Fibroblast of skin of right biceps (primary cell): ENCODE measurements at regions not wholly inside any gene's neighbourhood (a gene's known extent, or its start where the extent isn't known, plus 50 kb on each side); places are given as distances from the start of the nearest gene placed in this dataset.
A peak's percentile ranks its signal among the peaks of the same experiment; 100 is the strongest.
"Not testable (repeated sequence)": the region's sequence is repeated elsewhere in the genome, so short reads cannot be mapped to it uniquely, and the experiment has no call there.

ENCODE experiments used
- DNase-seq: peaks from one replicate; pipeline ENCODE4 v3.0.0-alpha.2; 2013

GRCh38 chr7:96831446-96831845 is 121.8 kb upstream of the SEM1 start:
- DNase-seq: no peak

GRCh38 chr7:96832092-96832662 is 122.5 kb upstream of the SEM1 start:
- DNase-seq: no peak

- no peak for DNase-seq
Measured at GRCh38 chr7:96833676-96834453, 124.2 kb upstream of the SEM1 start.

- no peak for DNase-seq
Measured at GRCh38 chr7:96836456-96836855, 126.8 kb upstream of the SEM1 start.

- DNase-seq: no peak
Measured at GRCh38 chr7:96837593-96837992, 127.9 kb upstream of the SEM1 start.

- no peak for DNase-seq
Measured at GRCh38 chr7:96838481-96838880, 128.8 kb upstream of the SEM1 start.

- no peak for DNase-seq
Measured at GRCh38 chr7:96855139-96855538, 145.5 kb upstream of the SEM1 start.

GRCh38 chr7:96855691-96856090 is 146.0 kb upstream of the SEM1 start:
- no peak for DNase-seq

GRCh38 chr7:96869538-96869937 is 135.8 kb upstream of the DLX6 start:
- DNase-seq: no peak

GRCh38 chr7:96870185-96870584 is 135.2 kb upstream of the DLX6 start:
- no peak for DNase-seq

GRCh38 chr7:96870934-96871333 is 134.4 kb upstream of the DLX6 start:
- DNase-seq: no peak

- peak; percentile 0 for DNase-seq
Measured at GRCh38 chr7:96887426-96887825, 117.9 kb upstream of the DLX6 start.

- DNase-seq: no peak
Measured at GRCh38 chr7:96899108-96899507, 106.2 kb upstream of the DLX6 start.

GRCh38 chr7:96901822-96902445 is 103.4 kb upstream of the DLX6 start:
- DNase-seq: no peak

GRCh38 chr7:96903906-96904305 is 101.4 kb upstream of the DLX6 start:
- DNase-seq: no peak

GRCh38 chr7:96910486-96910885 is 94.9 kb upstream of the DLX6 start:
- no peak for DNase-seq

- no peak for DNase-seq
Measured at GRCh38 chr7:96915029-96915428, 90.3 kb upstream of the DLX6 start.

GRCh38 chr7:96920064-96920463 is 85.3 kb upstream of the DLX6 start:
- no peak for DNase-seq

- DNase-seq: no peak
Measured at GRCh38 chr7:96920713-96921112, 84.6 kb upstream of the DLX6 start.

GRCh38 chr7:96921231-96921630 is 84.1 kb upstream of the DLX6 start:
- no peak for DNase-seq

- no peak for DNase-seq
Measured at GRCh38 chr7:96921771-96922170, 83.6 kb upstream of the DLX6 start.

GRCh38 chr7:96923345-96923744 is 82.0 kb upstream of the DLX6 start:
- not testable (repeated sequence) for DNase-seq

GRCh38 chr7:96927131-96927530 is 78.2 kb upstream of the DLX6 start:
- DNase-seq: no peak

- no peak for DNase-seq
Measured at GRCh38 chr7:96928965-96929364, 76.4 kb upstream of the DLX6 start.
